Right lobe of liver (tissue), 4 donors: ENCODE measurements at regions not wholly inside any gene's neighbourhood (a gene's known extent, or its start where the extent isn't known, plus 50 kb on each side); places are given as distances from the start of the nearest gene placed in this dataset.

ENCODE experiments used
- CTCF ChIP-seq, 4 donors: fragments of 200-600 bp in 3 of 4; fragments of 450-650 bp in 1 of 4; IDR thresholded peaks; one replicate each; pipeline versions ENCODE4 v1.5.1 to v1.8.0; 2016 to 2022; ENCODE audit warnings: antibody characterized with exemption in 4 of 4, mild to moderate bottlenecking in 2 of 4
- POLR2A ChIP-seq: fragments of 450-650 bp; IDR thresholded peaks from one replicate; pipeline ENCODE4 v1.6.1; 2017; ENCODE audit warnings: antibody characterized with exemption, mild to moderate bottlenecking
- donor health status: DM: no; HTN: no; CAD: no.
- donor health status: DM: no; HTN: no; CAD: no.
- donor health status: DM: no; HTN: yes; CAD: no.

- TF ChIP-seq CTCF (IDR thresholded peaks at IDR 0.05) (no peak), POLR2A (no peak)
These were observed 187.7 kb upstream of the RGMB start for GRCh38 chr5:98585661-98586310.
